NT2/D1 (cell line): ENCODE measurements at regions not wholly inside any gene's neighbourhood (a gene's known extent, or its start where the extent isn't known, plus 50 kb on each side); places are given as distances from the start of the nearest gene placed in this dataset.
"Not testable (repeated sequence)": the region's sequence is repeated elsewhere in the genome, so short reads cannot be mapped to it uniquely, and the experiment has no call there.

Experiments
- SUZ12 ChIP-seq: IDR thresholded peaks from 2 replicates; pipeline ENCODE4 v1.6.1; 2011; ENCODE audit not compliant: insufficient read length, insufficient read depth; ENCODE audit errors: extremely low read depth
- YY1 ChIP-seq: IDR thresholded peaks from 2 replicates; pipeline ENCODE4 v1.6.1; 2011; ENCODE audit not compliant: insufficient read length, insufficient read depth
- ZNF274 ChIP-seq: IDR thresholded peaks from 2 replicates; pipeline ENCODE4 v1.6.1; 2011; ENCODE audit warnings: mild to moderate bottlenecking, low read depth, low read length

GRCh38 chr4:189617741-189618140 is 322.9 kb upstream of the FRG1 start:
- TF ChIP-seq ZNF274, SUZ12, YY1: not testable (repeated sequence)
